Tibial nerve (tissue), 4 donors: ENCODE measurements at regions not wholly inside any gene's neighbourhood (a gene's known extent, or its start where the extent isn't known, plus 50 kb on each side); places are given as distances from the start of the nearest gene placed in this dataset.

Source experiments
- EP300 ChIP-seq, 2 donors: sonication (generic); formaldehyde crosslinking; IDR thresholded peaks; one replicate each; pipeline ENCODE4 v1.6.1; 2017; ENCODE audit warnings: antibody characterized with exemption in 2 of 2, mild to moderate bottlenecking in 1 of 2
- POLR2A ChIP-seq, 2 donors: fragments of 450-650 bp; IDR thresholded peaks; one replicate each; pipeline ENCODE4 v1.6.1; 2017; ENCODE audit warnings: antibody characterized with exemption in 2 of 2, mild to moderate bottlenecking in 2 of 2, moderate library complexity in 2 of 2
- TF ChIP-seq, protein P1 (sequence below), 5 experiments: fragments of 200-600 bp in 3 of 5; fragments of 450-650 bp in 2 of 5; sonication (generic) in 3 of 5; IDR thresholded peaks; one replicate each; pipeline ENCODE4 v1.5.1; 2016 to 2019; ENCODE audit warnings: antibody characterized with exemption in 5 of 5, mild to moderate bottlenecking in 3 of 5, moderate library complexity in 2 of 5

DNA sequence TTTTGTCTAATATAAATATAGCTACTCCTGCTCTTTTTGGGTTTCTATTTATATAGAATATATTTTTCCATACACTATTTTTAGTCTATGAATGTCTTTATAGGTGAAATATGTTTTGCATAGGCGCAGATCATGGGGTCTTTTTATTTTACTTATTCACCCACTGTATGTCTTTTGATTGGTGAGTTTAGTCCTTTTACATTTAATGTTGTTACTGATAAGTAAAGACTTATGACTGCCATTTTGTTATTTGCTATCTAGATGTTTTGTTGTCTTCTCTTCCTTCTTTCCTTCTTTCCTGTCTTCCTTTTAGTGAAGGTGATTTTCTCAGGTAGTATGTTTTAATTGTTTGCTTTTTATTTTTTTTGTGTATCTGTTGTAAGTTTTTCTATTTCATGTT is 276.8 kb upstream of the CNTNAP2 start:
- TF ChIP-seq POLR2A (IDR thresholded peaks at IDR 0.05) (no peak), EP300 (IDR thresholded peaks at IDR 0.05) (no peak)
- TF ChIP-seq, protein P1, sequence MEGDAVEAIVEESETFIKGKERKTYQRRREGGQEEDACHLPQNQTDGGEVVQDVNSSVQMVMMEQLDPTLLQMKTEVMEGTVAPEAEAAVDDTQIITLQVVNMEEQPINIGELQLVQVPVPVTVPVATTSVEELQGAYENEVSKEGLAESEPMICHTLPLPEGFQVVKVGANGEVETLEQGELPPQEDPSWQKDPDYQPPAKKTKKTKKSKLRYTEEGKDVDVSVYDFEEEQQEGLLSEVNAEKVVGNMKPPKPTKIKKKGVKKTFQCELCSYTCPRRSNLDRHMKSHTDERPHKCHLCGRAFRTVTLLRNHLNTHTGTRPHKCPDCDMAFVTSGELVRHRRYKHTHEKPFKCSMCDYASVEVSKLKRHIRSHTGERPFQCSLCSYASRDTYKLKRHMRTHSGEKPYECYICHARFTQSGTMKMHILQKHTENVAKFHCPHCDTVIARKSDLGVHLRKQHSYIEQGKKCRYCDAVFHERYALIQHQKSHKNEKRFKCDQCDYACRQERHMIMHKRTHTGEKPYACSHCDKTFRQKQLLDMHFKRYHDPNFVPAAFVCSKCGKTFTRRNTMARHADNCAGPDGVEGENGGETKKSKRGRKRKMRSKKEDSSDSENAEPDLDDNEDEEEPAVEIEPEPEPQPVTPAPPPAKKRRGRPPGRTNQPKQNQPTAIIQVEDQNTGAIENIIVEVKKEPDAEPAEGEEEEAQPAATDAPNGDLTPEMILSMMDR (IDR thresholded peaks at IDR 0.05) = no peak
